HG03039 (cell line): ENCODE measurements at regions not wholly inside any gene's neighbourhood (a gene's known extent, or its start where the extent isn't known, plus 50 kb on each side); places are given as distances from the start of the nearest gene placed in this dataset.
"Not testable (repeated sequence)": the region's sequence is repeated elsewhere in the genome, so short reads cannot be mapped to it uniquely, and the experiment has no call there.

Experiments used
- ATAC-seq: cut with Tn5 transposase; IDR thresholded peaks from one replicate; pipeline ENCODE4 v1.9.1; 2021; ENCODE audit warnings: mild to moderate bottlenecking, moderate library complexity; ENCODE audit not compliant: unreplicated experiment

DNA sequence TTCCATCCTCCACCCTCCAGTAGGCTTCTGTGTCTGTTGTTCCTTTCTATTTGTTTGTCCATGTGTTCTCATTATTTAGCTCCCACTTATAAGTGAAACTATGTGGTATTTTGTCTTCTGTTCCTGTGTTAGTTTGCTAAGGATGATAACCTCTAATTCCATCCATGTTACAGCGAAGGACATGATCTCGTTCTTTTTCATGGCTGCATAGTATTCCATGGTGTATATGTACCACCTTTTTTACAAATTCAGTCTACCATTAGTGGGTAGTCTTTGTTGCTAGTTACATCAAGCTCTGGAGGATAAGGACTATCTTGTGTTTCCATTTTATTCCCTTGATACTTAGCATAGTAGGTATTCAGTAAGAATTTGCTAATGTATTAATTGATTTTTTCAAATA, 664.2 kb upstream of the FAT3 start:
- ATAC-seq: no peak

DNA sequence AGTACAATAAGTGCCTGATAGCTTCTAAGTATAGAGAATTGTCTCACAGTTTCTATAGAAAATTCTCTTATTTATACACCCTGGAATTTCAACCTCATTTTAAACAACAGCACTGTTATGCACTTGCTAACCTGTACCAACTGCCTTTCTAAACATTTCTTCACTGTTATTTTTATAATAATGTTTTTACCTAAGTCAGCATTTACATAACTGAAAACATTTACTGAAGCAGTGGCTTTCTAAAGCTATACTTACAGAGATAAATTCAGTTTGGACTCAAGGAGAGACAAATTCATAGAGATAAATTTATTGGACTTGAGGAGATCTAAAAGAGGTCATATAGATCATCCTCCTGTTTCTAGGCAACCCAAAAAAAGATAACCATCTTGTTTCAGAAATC, 686.6 kb upstream of the FAT3 start:
- no peak for ATAC-seq

GRCh38 chr11:91536366-91536765, 688.3 kb upstream of the FAT3 start:
- no peak for ATAC-seq

DNA sequence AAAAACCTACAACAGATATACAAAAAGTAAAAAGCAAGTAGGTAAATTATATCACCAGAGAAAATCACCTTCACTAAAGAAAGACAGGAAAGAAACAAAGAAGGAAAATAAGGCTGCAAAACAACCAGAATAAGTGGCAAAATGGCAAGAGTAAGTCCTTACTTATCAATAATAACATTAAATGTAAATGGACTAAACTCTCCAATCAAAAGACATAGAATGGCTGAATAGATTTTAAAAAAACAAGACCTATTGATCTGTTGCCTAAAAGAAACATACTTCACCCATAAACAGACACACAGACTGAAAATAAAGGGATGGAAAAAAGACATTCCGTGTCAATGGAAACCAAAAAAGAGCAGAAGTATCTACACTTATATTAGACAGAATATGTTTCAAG, 695.7 kb upstream of the FAT3 start:
- no peak for ATAC-seq

DNA sequence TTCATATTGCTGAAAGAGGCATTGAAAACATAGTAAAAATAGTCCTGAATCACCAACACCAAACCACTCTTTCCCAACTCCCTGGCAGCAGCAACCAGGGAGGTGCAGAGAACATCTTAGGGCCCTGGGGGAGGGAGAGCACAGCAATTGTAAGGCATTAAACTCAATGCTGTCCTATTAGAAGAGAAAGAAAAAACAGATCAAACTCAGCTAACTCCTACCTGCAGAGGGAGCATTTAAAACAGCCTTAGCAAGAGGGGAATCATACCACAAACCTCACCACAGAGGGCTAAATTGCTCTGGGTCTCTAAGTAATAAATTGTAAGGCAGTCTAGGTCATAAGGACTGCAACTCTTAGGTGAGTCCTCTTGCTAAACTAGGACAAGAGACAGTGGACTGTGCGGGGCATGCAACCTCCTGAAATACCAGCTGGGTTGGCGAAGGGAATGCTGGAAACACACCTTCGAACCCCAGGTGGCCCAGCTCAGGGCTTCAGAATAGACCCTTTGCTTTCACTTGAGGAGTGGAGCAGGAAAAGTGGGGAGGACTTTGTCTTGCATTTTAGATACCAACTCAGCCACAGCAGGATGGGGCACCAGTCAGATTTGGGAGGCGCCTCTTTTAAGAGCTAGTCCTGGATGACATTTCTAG, 697.1 kb upstream of the FAT3 start:
- ATAC-seq: no peak

- no peak for ATAC-seq
These were observed 710.9 kb upstream of the FAT3 start for GRCh38 chr11:91513734-91514133.

GRCh38 chr11:91497847-91498246, 726.8 kb upstream of the FAT3 start:
- no peak for ATAC-seq

- ATAC-seq: no peak
These were observed 728.8 kb upstream of the FAT3 start for GRCh38 chr11:91495837-91496236.

GRCh38 chr11:91489989-91490388, 734.6 kb upstream of the FAT3 start:
- ATAC-seq: no peak

DNA sequence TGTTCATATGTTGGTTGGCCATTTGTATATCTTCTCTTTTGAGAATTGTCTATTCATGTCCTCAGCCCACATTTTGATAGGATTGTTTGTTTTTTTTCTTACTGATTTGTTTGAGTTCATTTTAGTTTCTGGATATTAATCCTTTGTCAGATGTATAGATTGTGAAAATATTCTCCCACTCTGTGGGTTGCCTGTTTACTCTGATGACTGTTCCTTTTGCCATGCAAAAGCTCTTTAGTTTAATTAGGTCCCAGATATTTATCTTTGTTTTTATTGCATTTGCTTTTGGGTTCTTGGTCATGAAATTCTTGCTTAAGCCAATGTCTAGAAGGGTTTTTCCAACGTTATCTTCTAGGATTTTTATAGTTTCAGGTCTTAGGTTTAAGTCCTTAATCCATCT, 740.7 kb upstream of the FAT3 start:
- not testable (repeated sequence) for ATAC-seq

- not testable (repeated sequence) for ATAC-seq
These were observed 742.7 kb upstream of the FAT3 start for GRCh38 chr11:91481875-91482274.

- no peak for ATAC-seq
These were observed 754.0 kb upstream of the FAT3 start for GRCh38 chr11:91470656-91471055.

DNA sequence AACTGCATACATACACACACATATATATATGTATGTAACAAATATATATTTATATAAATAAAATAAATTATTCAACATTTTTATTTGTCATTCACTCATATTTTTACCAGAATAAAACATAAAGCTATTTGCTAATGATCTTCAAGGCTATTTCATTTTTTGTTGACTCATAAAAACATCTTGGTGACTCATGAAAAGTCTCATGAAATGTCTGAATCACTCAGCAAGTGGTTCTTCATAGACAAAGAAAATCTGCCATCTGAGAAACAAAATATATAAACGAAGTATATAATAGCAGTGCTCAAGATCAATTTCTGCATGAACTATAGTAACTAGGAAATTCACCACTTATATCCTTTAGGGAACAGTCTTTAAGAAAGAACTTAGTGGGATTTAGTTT, 764.8 kb upstream of the FAT3 start:
- no peak for ATAC-seq

GRCh38 chr11:91446267-91446666, 778.4 kb upstream of the FAT3 start:
- no peak for ATAC-seq

DNA sequence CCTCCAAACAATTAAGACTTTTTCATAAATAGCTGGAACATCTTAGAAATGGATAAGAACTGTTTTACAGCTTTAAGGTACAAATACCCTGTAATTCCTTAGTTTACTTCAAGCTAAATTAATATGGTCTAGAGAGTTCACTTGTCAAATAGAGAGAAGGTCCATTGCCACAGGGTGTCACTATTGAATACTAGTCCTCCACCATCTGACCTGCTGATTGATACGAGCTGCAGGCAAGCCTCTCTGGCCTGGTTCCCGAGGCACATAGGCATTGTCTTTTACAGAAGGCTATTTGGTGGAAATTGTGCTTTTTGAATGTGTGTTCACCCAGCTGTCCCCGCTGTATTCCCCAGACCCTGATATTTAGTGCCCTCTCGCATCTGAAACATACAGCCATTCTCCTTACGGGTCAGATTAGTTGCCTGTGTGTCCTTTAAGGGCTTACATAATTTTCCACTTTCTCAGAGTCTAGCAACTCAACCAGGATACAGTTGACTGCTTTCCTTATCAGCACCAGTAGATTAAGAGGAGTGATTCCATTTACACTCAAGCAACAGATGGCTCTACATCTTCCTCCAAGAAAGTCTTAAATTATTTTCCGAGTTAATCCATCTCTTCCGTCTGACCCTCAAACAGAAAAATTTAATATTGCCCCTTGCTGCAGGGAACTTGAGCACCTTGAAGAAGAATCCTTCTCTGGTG, 788.8 kb upstream of the FAT3 start:
- no peak for ATAC-seq

GRCh38 chr11:91433284-91434010, 791.2 kb upstream of the FAT3 start:
- no peak for ATAC-seq

DNA sequence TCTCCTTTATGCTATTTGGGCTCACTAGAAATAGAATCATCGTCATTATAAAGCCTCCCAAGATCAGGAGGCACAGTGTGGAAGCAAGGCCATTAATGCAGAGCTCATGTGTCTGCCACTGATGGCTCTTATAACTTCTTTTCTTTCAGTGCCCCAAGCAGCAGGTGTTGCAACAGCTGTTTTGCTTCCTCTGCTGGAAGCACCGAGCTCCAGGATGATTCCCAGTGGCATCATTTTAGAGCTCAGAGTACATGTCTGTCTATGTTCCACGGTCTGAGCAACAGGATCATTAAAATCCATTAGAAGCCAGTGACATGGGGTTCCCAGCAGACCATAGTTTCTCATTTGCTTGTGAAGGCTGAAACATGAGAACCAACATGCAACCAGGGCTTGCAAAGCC, 803.0 kb upstream of the FAT3 start:
- ATAC-seq: no peak

DNA sequence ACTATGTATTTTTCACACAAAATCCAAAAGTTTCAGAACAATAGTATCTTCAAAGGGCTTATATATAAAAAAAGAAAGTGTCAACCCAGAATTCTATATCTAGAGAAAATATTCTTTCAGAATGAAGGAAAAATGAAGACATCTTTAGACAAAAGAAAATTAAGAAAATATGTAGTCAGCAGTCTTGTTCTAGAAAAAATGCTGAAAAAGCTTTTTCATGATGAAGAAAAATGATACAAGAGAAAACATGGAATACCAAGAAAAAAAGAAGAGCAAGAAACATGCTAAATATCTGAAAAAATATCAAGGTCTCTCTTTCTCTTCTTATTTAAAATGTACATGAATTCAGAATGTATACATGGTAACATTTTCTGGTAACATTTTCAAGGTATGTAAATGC, 816.8 kb upstream of the FAT3 start:
- ATAC-seq: no peak

DNA sequence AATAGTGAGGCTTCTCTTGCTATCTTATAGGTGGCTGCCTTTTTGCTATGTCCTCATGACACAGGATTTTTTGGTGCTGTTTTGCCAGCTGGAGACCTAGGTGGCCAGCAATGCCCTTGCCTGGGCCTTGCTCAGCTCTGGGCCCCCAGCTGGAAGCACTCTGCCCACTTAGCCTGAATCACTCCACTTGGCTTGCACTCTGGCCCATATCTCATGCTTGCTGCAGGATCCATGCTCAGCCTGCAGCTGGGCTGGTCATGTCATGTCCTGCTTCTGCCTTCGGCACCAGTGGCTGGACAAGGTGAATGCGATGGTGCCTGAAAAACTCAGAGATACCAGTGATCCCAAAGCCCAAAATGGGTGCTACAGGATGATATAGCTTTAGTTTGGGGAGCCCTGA, 818.6 kb upstream of the FAT3 start:
- no peak for ATAC-seq

DNA sequence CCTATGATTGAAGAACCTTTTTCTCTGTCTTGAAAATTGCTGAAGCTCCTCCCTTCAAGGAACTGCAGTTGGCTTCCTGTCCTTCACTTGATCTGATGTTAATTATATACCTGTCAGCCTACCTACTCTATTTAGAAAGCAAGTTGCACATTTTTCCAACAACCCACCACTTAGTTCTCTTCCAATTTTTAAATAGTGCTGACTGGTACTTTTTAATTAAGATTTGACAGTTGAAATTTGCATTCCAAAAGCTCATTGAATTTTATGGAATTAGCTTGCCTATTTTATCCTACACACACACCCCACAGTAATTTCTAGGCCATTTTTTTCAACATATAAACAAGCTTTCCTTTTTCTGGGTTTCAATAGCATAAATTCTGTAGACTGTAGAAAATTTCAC, 820.3 kb upstream of the FAT3 start:
- ATAC-seq: no peak

DNA sequence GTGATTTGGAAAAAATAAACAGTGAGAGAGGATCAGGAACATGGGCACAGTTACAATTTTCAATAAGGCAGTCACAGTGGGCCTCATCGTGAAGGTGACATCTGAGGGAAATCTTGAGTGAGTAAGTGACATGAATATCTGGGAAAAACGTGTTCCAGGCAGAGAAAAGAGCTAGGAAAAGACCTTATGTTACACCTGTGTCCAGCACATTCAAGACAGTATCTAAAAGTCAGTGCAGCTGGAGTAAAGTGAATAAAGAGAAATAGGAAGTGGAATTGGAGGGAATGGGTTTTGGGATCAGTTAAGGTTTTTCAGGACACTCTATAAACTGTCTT, 827.5 kb upstream of the FAT3 start:
- no peak for ATAC-seq
